Activated naive CD4-positive, alpha-beta T cell treated with anti-CD3 and anti-CD28 coated beads for 36 hours (primary cell): ENCODE measurements at regions not wholly inside any gene's neighbourhood (a gene's known extent, or its start where the extent isn't known, plus 50 kb on each side); places are given as distances from the start of the nearest gene placed in this dataset.

ENCODE experiments used
- CTCF ChIA-PET: fragments of 350-600 bp; sonication (Branson Sonifier 250); formaldehyde crosslinking; loops from one replicate; lab custom pipeline; 2021; ENCODE audit warnings: antibody characterized with exemption; lab: Charles Lee
- DNase-seq: peaks from one replicate; pipeline ENCODE4 v3.0.0-alpha.2; 2020
- H3K27ac Mint-ChIP-seq: one replicate; pipeline ENCODE4 v1.8.0; 2021; ENCODE audit warnings: mild to moderate bottlenecking, mixed read lengths
- H3K27me3 Mint-ChIP-seq: one replicate; pipeline ENCODE4 v1.8.0; 2021; ENCODE audit warnings: low read depth, mixed read lengths
- H3K36me3 Mint-ChIP-seq: one replicate; pipeline ENCODE4 v1.8.0; 2021; ENCODE audit warnings: low read depth, mixed read lengths
- H3K4me1 Mint-ChIP-seq: one replicate; pipeline ENCODE4 v1.8.0; 2021; ENCODE audit warnings: low read depth, mixed read lengths
- H3K4me3 Mint-ChIP-seq: one replicate; pipeline ENCODE4 v1.8.0; 2021; ENCODE audit warnings: mild to moderate bottlenecking, moderate library complexity, mixed read lengths
- H3K9me3 Mint-ChIP-seq: one replicate; pipeline ENCODE4 v1.8.0; 2021; ENCODE audit warnings: mixed read lengths
- intact Hi-C: fragments of 100-400 bp; cut with micrococcal nuclease; formaldehyde crosslinking; loops from one replicate; pipeline ENCODE4 v1.15.1; 2023

DNA sequence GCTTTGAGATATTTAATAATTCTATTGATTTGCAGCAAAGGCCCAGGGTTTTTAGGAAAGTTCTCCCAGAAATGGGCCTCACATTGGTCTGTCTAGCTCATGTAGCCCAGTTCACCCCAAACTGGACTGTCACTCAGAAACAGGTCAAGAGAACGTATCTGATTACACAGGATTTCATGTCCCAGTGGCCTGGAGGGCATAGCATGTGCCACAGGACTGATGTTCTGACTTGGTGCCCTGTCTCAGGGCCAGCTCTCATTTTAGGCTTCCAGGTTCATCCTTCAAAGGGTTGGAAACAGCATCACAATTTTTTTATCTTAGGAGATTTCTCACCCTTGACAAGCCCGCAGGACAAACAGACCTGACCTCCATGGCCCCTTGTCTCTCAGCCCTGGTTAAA lies 398.4 kb upstream of the AZI2 start:
- CTCF ChIA-PET, result no interaction called here
- Mint-ChIP-seq H3K36me3 (no peaks in the 10 kb centered on the region), H3K4me1 (no peaks in the 10 kb centered on the region), H3K27ac (no peak overlapping the region), H3K4me3 (no peak overlapping the region), H3K27me3 (no peaks in the 10 kb centered on the region), H3K9me3 (peaks cover 24% of the 10 kb centered on the region)
- intact Hi-C loops, result no loop called here
- no peak for DNase-seq

DNA sequence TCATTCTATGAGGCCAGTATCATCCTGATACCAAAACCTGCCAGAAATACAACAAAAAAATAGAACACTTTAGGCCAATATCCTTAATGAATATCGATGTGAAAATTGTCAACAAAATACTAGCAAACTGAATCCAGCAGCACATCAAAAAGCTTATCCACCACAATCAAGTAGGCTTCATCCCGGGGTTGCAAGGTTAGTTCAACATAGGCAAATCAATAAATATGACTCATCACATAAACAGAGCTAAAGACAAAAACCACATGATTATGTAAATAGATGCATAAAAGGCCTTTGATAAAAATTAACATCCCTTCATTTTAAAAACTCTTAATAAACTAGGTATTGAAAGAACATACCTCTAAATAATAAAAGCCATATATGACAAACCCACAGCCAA lies 403.2 kb upstream of the AZI2 start:
- H3K36me3 Mint-ChIP-seq, result no peaks in the 10 kb centered on the region
- H3K4me3 Mint-ChIP-seq, result no peak overlapping the region
- H3K4me1 Mint-ChIP-seq, result no peaks in the 10 kb centered on the region
- no peaks in the 10 kb centered on the region for H3K27me3 Mint-ChIP-seq
- CTCF ChIA-PET, result no interaction called here
- intact Hi-C loops, result no loop called here
- no peak overlapping the region for H3K27ac Mint-ChIP-seq
- H3K9me3 Mint-ChIP-seq, result peaks cover 34% of the 10 kb centered on the region
- DNase-seq, result no peak

- Mint-ChIP-seq H3K9me3 (peaks cover 34% of the 10 kb centered on the region), H3K4me1 (no peaks in the 10 kb centered on the region), H3K27ac (no peak overlapping the region), H3K4me3 (no peak overlapping the region), H3K27me3 (no peaks in the 10 kb centered on the region), H3K36me3 (no peaks in the 10 kb centered on the region)
- DNase-seq, result no peak
- intact Hi-C loops, result no loop called here
- CTCF ChIA-PET, result no interaction called here
These were observed 403.7 kb upstream of the AZI2 start for GRCh38 chr3:28752290-28752689.

DNA sequence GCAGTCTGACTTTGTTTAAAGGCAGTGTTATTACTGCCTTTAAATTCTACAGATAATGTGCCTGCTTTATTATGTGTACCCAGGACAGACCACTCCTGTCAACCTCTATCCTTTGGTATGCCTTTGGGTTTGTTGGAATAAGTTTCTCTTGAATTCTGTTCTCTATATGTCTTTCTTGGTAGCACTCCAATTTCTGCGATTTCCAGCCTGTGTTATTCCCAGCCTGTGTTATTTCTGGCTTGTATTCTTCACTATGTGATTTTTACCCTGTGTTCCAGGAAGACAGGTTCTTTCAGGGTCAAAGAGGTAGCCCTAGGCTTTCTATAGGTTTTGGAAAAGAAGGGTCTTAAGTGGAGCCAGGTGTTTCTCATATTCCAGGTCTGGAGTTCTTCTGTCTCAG lies 407.4 kb upstream of the AZI2 start:
- no peaks in the 10 kb centered on the region for H3K27me3 Mint-ChIP-seq
- CTCF ChIA-PET, result no interaction called here
- H3K27ac Mint-ChIP-seq, result no peak overlapping the region
- no peaks in the 10 kb centered on the region for H3K36me3 Mint-ChIP-seq
- peaks cover 19% of the 10 kb centered on the region for H3K9me3 Mint-ChIP-seq
- DNase-seq, result no peak
- no peaks in the 10 kb centered on the region for H3K4me1 Mint-ChIP-seq
- intact Hi-C loops, result no loop called here
- H3K4me3 Mint-ChIP-seq, result no peak overlapping the region

- DNase-seq, result no peak
- no peak overlapping the region for H3K4me3 Mint-ChIP-seq
- peaks cover 6% of the 10 kb centered on the region for H3K9me3 Mint-ChIP-seq
- intact Hi-C loops, result no loop called here
- H3K27me3 Mint-ChIP-seq, result no peaks in the 10 kb centered on the region
- H3K4me1 Mint-ChIP-seq, result no peaks in the 10 kb centered on the region
- CTCF ChIA-PET, result no interaction called here
- no peaks in the 10 kb centered on the region for H3K36me3 Mint-ChIP-seq
- H3K27ac Mint-ChIP-seq, result no peak overlapping the region
These were observed 409.5 kb upstream of the AZI2 start for GRCh38 chr3:28758115-28758514.

DNA sequence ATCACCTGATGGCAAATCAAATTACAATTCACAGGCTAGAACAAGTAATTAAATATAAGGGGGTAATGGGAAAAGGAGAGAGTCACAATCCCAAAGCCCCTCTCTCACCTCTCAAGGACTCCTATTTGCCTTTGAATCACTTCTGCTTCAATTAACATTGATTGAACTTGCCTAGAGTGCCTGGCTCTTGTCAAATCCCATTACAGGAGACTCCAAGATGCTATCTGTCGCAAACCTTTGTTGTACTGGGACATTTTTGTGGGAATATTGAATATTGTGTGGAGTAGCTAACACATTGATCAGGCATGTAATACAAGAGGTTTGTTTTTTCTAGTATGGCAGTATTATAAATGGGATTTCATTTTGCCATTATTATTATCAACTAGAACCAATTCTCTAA lies 412.8 kb upstream of the AZI2 start:
- peaks cover 3% of the 10 kb centered on the region for H3K9me3 Mint-ChIP-seq
- no peaks in the 10 kb centered on the region for H3K27me3 Mint-ChIP-seq
- H3K27ac Mint-ChIP-seq, result no peak overlapping the region
- intact Hi-C loops, result no loop called here
- CTCF ChIA-PET, result no interaction called here
- H3K4me3 Mint-ChIP-seq, result no peak overlapping the region
- H3K4me1 Mint-ChIP-seq, result no peaks in the 10 kb centered on the region
- no peak for DNase-seq
- no peaks in the 10 kb centered on the region for H3K36me3 Mint-ChIP-seq

DNA sequence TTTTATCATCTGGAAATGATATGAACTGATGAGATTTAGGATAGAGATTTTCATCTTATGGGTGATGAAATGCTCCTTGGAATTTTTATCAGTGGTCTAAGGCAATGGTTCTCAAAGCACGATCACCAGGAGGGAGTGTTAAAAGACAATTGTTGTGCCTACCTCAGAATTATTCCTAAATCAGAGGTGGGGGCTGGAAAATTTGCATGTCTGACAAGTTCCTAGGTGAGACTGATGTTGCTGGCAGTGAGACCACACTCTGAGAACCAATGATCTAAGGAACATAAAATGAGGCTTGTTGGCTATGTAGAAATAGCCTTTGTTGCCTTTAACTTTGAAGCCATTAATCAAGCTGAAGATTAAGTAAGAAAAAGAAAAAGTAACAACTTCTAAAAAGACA lies 416.6 kb upstream of the AZI2 start:
- intact Hi-C loops, result no loop called here
- CTCF ChIA-PET, result no interaction called here
- Mint-ChIP-seq H3K4me1 (no peaks in the 10 kb centered on the region), H3K4me3 (no peak overlapping the region), H3K9me3 (no peaks in the 10 kb centered on the region), H3K36me3 (no peaks in the 10 kb centered on the region), H3K27ac (no peak overlapping the region), H3K27me3 (no peaks in the 10 kb centered on the region)
- DNase-seq, result no peak

DNA sequence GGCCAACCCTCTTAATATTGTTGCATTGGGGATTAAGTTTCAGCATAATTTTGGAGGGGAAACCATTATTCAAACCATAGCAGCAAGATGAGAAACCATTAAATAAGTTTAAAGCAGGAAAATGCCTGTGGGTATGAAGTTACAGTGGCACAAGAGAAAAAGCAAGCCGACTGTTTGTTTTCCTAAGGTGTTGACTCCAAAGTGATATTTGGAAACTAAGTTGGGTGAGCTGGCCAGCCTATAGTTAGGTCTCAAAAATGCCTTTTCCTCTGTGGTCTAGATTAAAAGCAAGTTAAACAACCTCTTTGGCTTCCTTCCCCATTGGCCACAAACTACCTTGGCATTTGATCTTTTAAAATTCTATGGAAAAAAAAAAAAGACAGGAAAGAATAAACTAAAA lies 419.8 kb upstream of the AZI2 start:
- no peak for DNase-seq
- H3K27me3 Mint-ChIP-seq, result no peaks in the 10 kb centered on the region
- no peaks in the 10 kb centered on the region for H3K4me1 Mint-ChIP-seq
- intact Hi-C loops, result no loop called here
- CTCF ChIA-PET, result interaction anchor here (0.7 kb wide), 1 partner anchor 1438 kb away, joined by 3 read pairs; no protein-coding TSS in a partner anchor
- no peak overlapping the region for H3K27ac Mint-ChIP-seq
- no peak overlapping the region for H3K4me3 Mint-ChIP-seq
- H3K36me3 Mint-ChIP-seq, result no peaks in the 10 kb centered on the region
- H3K9me3 Mint-ChIP-seq, result peaks cover 16% of the 10 kb centered on the region

DNA sequence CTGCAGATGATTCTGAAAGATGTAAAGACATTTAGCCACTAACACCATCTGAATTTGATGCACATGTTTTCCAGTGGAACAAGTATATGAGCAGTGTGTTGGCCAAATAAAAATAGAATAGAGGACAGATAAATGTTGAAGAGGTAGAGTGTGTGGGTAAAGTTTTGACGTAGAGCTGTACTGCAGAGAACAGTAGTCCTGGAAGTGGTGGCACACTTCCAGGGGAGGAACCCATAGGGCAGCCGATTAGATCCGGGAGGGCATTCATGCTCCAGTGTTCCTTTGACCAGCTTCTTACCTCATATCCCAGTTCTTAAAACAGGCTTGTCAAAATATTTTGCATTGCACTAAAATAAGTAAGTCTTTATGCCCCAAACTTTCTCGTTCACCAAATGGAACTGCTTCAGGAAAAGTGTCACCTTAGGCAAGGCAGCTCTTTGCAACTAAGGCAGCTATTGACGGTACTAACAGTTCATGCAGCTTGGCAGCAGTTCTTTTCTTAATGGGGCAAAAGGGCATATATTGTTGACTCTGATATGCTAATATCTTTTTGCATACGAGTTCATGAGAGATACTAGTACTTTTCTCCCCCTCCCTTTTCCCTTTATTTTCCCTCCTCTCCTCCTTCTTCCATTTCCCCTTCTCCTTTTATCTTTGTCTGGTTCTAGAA lies 429.3 kb upstream of the AZI2 start:
- Mint-ChIP-seq H3K9me3 (peaks cover 3% of the 10 kb centered on the region), H3K36me3 (no peaks in the 10 kb centered on the region), H3K4me3 (no peak overlapping the region), H3K27ac (no peak overlapping the region), H3K4me1 (no peaks in the 10 kb centered on the region), H3K27me3 (peaks cover 2% of the 10 kb centered on the region)
- CTCF ChIA-PET, result no interaction called here
- DNase-seq, result no peak
- intact Hi-C loops, result no loop called here

- Mint-ChIP-seq H3K27ac (no peak overlapping the region), H3K4me1 (no peaks in the 10 kb centered on the region), H3K9me3 (no peaks in the 10 kb centered on the region), H3K27me3 (peaks cover 2% of the 10 kb centered on the region), H3K36me3 (no peaks in the 10 kb centered on the region), H3K4me3 (no peak overlapping the region)
- DNase-seq, result no peak
- intact Hi-C loops, result no loop called here
- CTCF ChIA-PET, result no interaction called here
These were observed 431.9 kb upstream of the AZI2 start for GRCh38 chr3:28780480-28780879.

DNA sequence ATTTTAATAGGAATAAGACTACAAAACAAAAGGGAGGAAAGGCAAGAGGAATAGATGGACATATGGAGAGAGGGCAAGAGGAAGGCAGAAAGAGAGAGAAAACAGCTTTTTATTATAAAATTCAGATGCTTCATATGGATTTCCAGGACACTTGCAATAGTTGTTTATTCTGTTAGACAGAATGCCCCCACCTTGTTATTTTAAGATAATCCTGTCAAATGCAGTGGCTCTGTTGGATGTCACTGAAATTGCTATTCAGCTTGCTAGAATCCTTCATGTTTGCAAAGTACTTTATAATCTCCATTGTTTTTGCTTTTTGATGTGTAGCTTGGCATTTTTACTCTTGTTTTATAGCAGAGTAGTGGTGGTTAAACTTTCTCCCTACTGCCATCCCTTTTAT lies 432.4 kb upstream of the AZI2 start:
- H3K27ac Mint-ChIP-seq, result no peak overlapping the region
- intact Hi-C loops, result no loop called here
- H3K27me3 Mint-ChIP-seq, result peaks cover 2% of the 10 kb centered on the region
- no peak overlapping the region for H3K4me3 Mint-ChIP-seq
- CTCF ChIA-PET, result no interaction called here
- no peaks in the 10 kb centered on the region for H3K36me3 Mint-ChIP-seq
- no peaks in the 10 kb centered on the region for H3K9me3 Mint-ChIP-seq
- H3K4me1 Mint-ChIP-seq, result no peaks in the 10 kb centered on the region
- DNase-seq, result no peak

- no peaks in the 10 kb centered on the region for H3K36me3 Mint-ChIP-seq
- no peaks in the 10 kb centered on the region for H3K4me1 Mint-ChIP-seq
- no peak overlapping the region for H3K27ac Mint-ChIP-seq
- no peaks in the 10 kb centered on the region for H3K9me3 Mint-ChIP-seq
- no peak overlapping the region for H3K4me3 Mint-ChIP-seq
- DNase-seq, result no peak
- CTCF ChIA-PET, result no interaction called here
- intact Hi-C loops, result no loop called here
- peaks cover 2% of the 10 kb centered on the region for H3K27me3 Mint-ChIP-seq
These were observed 437.8 kb upstream of the AZI2 start for GRCh38 chr3:28786446-28786845.

DNA sequence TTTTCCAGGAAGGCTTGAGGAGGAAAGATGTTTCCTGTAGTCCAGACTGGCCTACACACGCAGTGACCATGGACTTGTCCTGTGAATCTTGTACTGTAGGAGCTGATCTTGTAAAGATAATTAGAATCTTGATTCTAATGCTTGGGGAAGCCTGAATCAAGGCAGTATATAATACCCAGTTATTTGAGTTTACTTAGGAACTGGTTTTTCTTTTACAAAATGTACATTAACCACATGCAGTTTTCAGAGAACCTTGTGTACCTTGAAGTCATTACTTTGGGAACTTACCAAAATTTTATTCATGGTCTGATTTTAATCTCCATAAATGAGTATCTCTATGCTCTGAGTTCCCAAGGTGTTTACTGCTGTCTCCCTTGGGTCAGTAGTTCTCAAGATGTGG lies 439.9 kb upstream of the AZI2 start:
- H3K27ac Mint-ChIP-seq, result no peak overlapping the region
- H3K4me3 Mint-ChIP-seq, result no peak overlapping the region
- CTCF ChIA-PET, result no interaction called here
- H3K9me3 Mint-ChIP-seq, result no peaks in the 10 kb centered on the region
- intact Hi-C loops, result no loop called here
- H3K4me1 Mint-ChIP-seq, result no peaks in the 10 kb centered on the region
- H3K27me3 Mint-ChIP-seq, result no peaks in the 10 kb centered on the region
- DNase-seq, result no peak
- no peaks in the 10 kb centered on the region for H3K36me3 Mint-ChIP-seq
